ENCODE measurements at regions not wholly inside any gene's neighbourhood (a gene's known extent, or its start where the extent isn't known, plus 50 kb on each side); places are given as distances from the start of the nearest gene placed in this dataset.

GRCh38 chr4:38455092-38455862 is 208.7 kb upstream of the KLF3 start:
- DNase-seq (ENCODE audit: low read depth) = no peak
- TF ChIP-seq CTCF (conservative IDR thresholded peaks at IDR 0.05; ENCODE audit: low read depth, low read length) = no peak
- H3K4me3 ChIP-seq (ENCODE audit: low read depth, low read length) = no peak overlapping the region

- no peak for TF ChIP-seq CTCF (conservative IDR thresholded peaks at IDR 0.05; ENCODE audit: low read depth, low read length)
- H3K4me3 ChIP-seq (ENCODE audit: low read depth, low read length) = no peak overlapping the region
- DNase-seq (ENCODE audit: low read depth) = no peak
Measured at GRCh38 chr4:38456096-38456495, 207.9 kb upstream of the KLF3 start.

GRCh38 chr4:38461342-38461741 is 202.7 kb upstream of the KLF3 start:
- H3K4me3 ChIP-seq (ENCODE audit: low read depth, low read length) = no peak overlapping the region
- DNase-seq (ENCODE audit: low read depth) = no peak
- TF ChIP-seq CTCF (conservative IDR thresholded peaks at IDR 0.05; ENCODE audit: low read depth, low read length) = no peak

- DNase-seq (ENCODE audit: low read depth) = no peak
- no peak for TF ChIP-seq CTCF (conservative IDR thresholded peaks at IDR 0.05; ENCODE audit: low read depth, low read length)
- no peak overlapping the region for H3K4me3 ChIP-seq (ENCODE audit: low read depth, low read length)
Measured at GRCh38 chr4:38462367-38463055, 201.5 kb upstream of the KLF3 start.

- H3K4me3 ChIP-seq (ENCODE audit: low read depth, low read length) = no peak overlapping the region
- no peak for TF ChIP-seq CTCF (conservative IDR thresholded peaks at IDR 0.05; ENCODE audit: low read depth, low read length)
- DNase-seq (ENCODE audit: low read depth) = no peak
Measured at GRCh38 chr4:38463268-38463958, 200.6 kb upstream of the KLF3 start.

GRCh38 chr4:38464328-38464727 is 199.7 kb upstream of the KLF3 start:
- TF ChIP-seq CTCF (conservative IDR thresholded peaks at IDR 0.05; ENCODE audit: low read depth, low read length) = no peak
- H3K4me3 ChIP-seq (ENCODE audit: low read depth, low read length) = no peak overlapping the region
- DNase-seq (ENCODE audit: low read depth) = no peak
